IMR-90 (cell line): ENCODE measurements at regions not wholly inside any gene's neighbourhood (a gene's known extent, or its start where the extent isn't known, plus 50 kb on each side); places are given as distances from the start of the nearest gene placed in this dataset.

Experiments
- CTCF ChIP-seq: conservative IDR thresholded peaks from 2 replicates; pipeline ENCODE4 v1.5.1; 2012; ENCODE audit warnings: mild to moderate bottlenecking, low read depth, low read length, improper control_type of control experiment
- MAZ ChIP-seq: IDR thresholded peaks from 2 replicates; pipeline ENCODE4 v1.6.1; 2012; ENCODE audit warnings: low read depth, mild to moderate bottlenecking, low read length, improper control_type of control experiment, moderate library complexity, borderline replicate concordance
- POLR2A ChIP-seq: IDR thresholded peaks from 2 replicates; pipeline ENCODE4 v1.6.1; 2012; ENCODE audit warnings: mild to moderate bottlenecking, low read depth, low read length

GRCh38 chr2:234680688-234681619, 184.1 kb upstream of the ARL4C start (continued):
- TF ChIP-seq MAZ = no peak
- TF ChIP-seq POLR2A = no peak
- no peak for TF ChIP-seq CTCF
